A549 (cell line): ENCODE measurements at regions not wholly inside any gene's neighbourhood (a gene's known extent, or its start where the extent isn't known, plus 50 kb on each side); places are given as distances from the start of the nearest gene placed in this dataset.

ENCODE experiments used
- ATAC-seq, 2 experiments: fragments of 200-7000 bp in 1 of 2; fragments of >200 bp in 1 of 2; cut with Nextera tagmentation in 1 of 2; cut with Tn5 transposase in 1 of 2; 3 replicates each; pipeline versions ENCODE4 v1.8.0 to v1.9.1; 2018 to 2020; ENCODE audit warnings: mild to moderate bottlenecking in 1 of 2, moderate library complexity in 1 of 2
- CTCF ChIA-PET: fragments of 300-600 bp; sonication (Branson Sonifier 250); formaldehyde crosslinking; extraction: SDS; loops from one replicate; lab custom pipeline; 2021; ENCODE audit warnings: antibody characterized with exemption, inconsistent platforms; lab: Yijun Ruan, JAX
- POLR2A ChIA-PET: fragments of 350-600 bp; formaldehyde crosslinking; extraction: SDS; loops from one replicate; lab custom pipeline; 2021; ENCODE audit warnings: antibody characterized with exemption, inconsistent platforms; lab: Yijun Ruan, JAX
- DNase-seq, 2 experiments: peaks; one replicate each; pipeline versions ENCODE4 v3.0.0 to v3.0.0-alpha.2; 2011 to 2016; ENCODE audit warnings: low read depth in 1 of 2, low spot score in 1 of 2
- FAIRE-seq: peaks from 2 replicates; lab custom pipeline; 2011; peaks lifted over from hg19 to GRCh38; lab: Jason Lieb, UNC
- H3K27ac ChIP-seq, 2 experiments: fragments of >200 bp; sonication (Bioruptor Twin); formaldehyde crosslinking; 3 replicates each; pipeline ENCODE4 v1.5.1; 2016 to 2017
- H3K4me1 ChIP-seq: fragments of >200 bp; sonication (Bioruptor Twin); formaldehyde crosslinking; 3 replicates; pipeline ENCODE4 v1.6.1; 2016
- H3K4me2 ChIP-seq: fragments of >200 bp; sonication (Bioruptor Twin); formaldehyde crosslinking; 3 replicates; pipeline ENCODE4 v1.6.1; 2016
- H3K4me3 ChIP-seq: fragments of >200 bp; sonication (Bioruptor Twin); formaldehyde crosslinking; 3 replicates; pipeline ENCODE4 v1.5.1; 2016
- H3K9me3 ChIP-seq: fragments of >200 bp; sonication (Bioruptor Twin); formaldehyde crosslinking; 3 replicates; pipeline ENCODE4 v1.6.1; 2016
- CBX8 ChIP-seq: fragments of 200-600 bp; sonication (generic); IDR thresholded peaks from 2 replicates; pipeline ENCODE4 v1.6.1; 2016
- CHD2 ChIP-seq: fragments of 150-350 bp; IDR thresholded peaks from 2 replicates; pipeline ENCODE4 v1.6.1; 2014; ENCODE audit warnings: low read length; ENCODE audit not compliant: partially characterized antibody
- CHD4 ChIP-seq: fragments of 200-600 bp; sonication (generic); IDR thresholded peaks from 2 replicates; pipeline ENCODE4 v1.6.1; 2016; ENCODE audit warnings: antibody characterized with exemption, mild to moderate bottlenecking, borderline replicate concordance
- CTCF ChIP-seq: fragments of >200 bp; sonication (Bioruptor Twin); formaldehyde crosslinking; IDR thresholded peaks from 3 replicates; pipeline ENCODE4 v1.5.1; 2016
- EP300 ChIP-seq, 2 experiments: fragments of >200 bp; sonication (Bioruptor Twin); formaldehyde crosslinking; IDR thresholded peaks; 2 replicates in 1 of 2; 3 replicates in 1 of 2; pipeline ENCODE4 v1.6.1; 2016 to 2017
- GATA3 ChIP-seq: IDR thresholded peaks from 2 replicates; pipeline ENCODE4 v1.6.1; 2012; ENCODE audit warnings: borderline replicate concordance
- HDAC2 ChIP-seq: fragments of 200-600 bp; sonication (generic); IDR thresholded peaks from 2 replicates; pipeline ENCODE4 v1.6.1; 2016
- HOXB13 ChIP-seq: fragments of 250-450 bp; sonication (Bioruptor Pico); IDR thresholded peaks from 2 replicates; pipeline ENCODE4 v1.5.0; 2020; ENCODE audit warnings: low read depth, mild to moderate bottlenecking, moderate library complexity
- JUN ChIP-seq, 2 experiments: fragments of >200 bp; sonication (Bioruptor Twin); formaldehyde crosslinking; IDR thresholded peaks; 2 replicates in 1 of 2; 3 replicates in 1 of 2; pipeline ENCODE4 v1.6.1; 2016 to 2017
- JUNB ChIP-seq: fragments of >200 bp; sonication (Bioruptor Twin); formaldehyde crosslinking; IDR thresholded peaks from 2 replicates; pipeline ENCODE4 v1.6.1; 2016
- MAFK ChIP-seq: fragments of 450-650 bp; IDR thresholded peaks from 2 replicates; pipeline ENCODE4 v1.6.1; 2014; ENCODE audit not compliant: partially characterized antibody
- MYC ChIP-seq: IDR thresholded peaks from 2 replicates; pipeline ENCODE4 v1.6.1; 2012; ENCODE audit warnings: mild to moderate bottlenecking, inconsistent platforms, low read length, improper control_type of control experiment, borderline replicate concordance
- NPAS2 ChIP-seq: fragments of 250-450 bp; sonication (Bioruptor Pico); IDR thresholded peaks from 2 replicates; pipeline ENCODE4 v1.8.0; 2022; ENCODE audit warnings: mild to moderate bottlenecking, moderate library complexity, borderline replicate concordance
- RAD21 ChIP-seq, 2 experiments: fragments of >200 bp in 1 of 2; sonication (Bioruptor Twin) in 1 of 2; formaldehyde crosslinking in 1 of 2; IDR thresholded peaks in 1 of 2; conservative IDR thresholded peaks in 1 of 2; 2 replicates in 1 of 2; 3 replicates in 1 of 2; pipeline ENCODE4 v1.6.1; 2012 to 2018; ENCODE audit warnings: inconsistent platforms in 1 of 2
- REST ChIP-seq: fragments of 200-600 bp; sonication (generic); IDR thresholded peaks from 2 replicates; pipeline ENCODE4 v1.6.1; 2016; ENCODE audit warnings: antibody characterized with exemption, mild to moderate bottlenecking, moderate library complexity
- SMC3 ChIP-seq: fragments of >200 bp; sonication (Bioruptor Twin); formaldehyde crosslinking; IDR thresholded peaks from 3 replicates; pipeline ENCODE4 v1.6.1; 2018; ENCODE audit warnings: inconsistent platforms
- TFCP2L1 ChIP-seq: fragments of 250-450 bp; sonication (Bioruptor Pico); IDR thresholded peaks from 2 replicates; pipeline ENCODE4 v1.5.0; 2021; ENCODE audit warnings: mild to moderate bottlenecking
- ZC3H11A ChIP-seq: fragments of 450-650 bp; IDR thresholded peaks from 2 replicates; pipeline ENCODE4 v1.6.1; 2014; ENCODE audit warnings: antibody characterized with exemption, mild to moderate bottlenecking
- ZFP36 ChIP-seq: fragments of 450-650 bp; IDR thresholded peaks from 2 replicates; pipeline ENCODE4 v1.6.1; 2014; ENCODE audit warnings: borderline replicate concordance; ENCODE audit not compliant: partially characterized antibody
- ZNF302 ChIP-seq: fragments of 250-450 bp; sonication (Bioruptor Pico); IDR thresholded peaks from 2 replicates; pipeline ENCODE4 v1.9.0; 2021; ENCODE audit warnings: inconsistent platforms, mild to moderate bottlenecking, moderate library complexity
- WGBS: methylation state at CpG from one replicate; pipeline ENCODE4 v1.1.6; 2017; ENCODE audit errors: missing lambda C conversion rate; 5-methylcytosine and 5-hydroxymethylcytosine counted together
- TF ChIP-seq, protein P1 (sequence below): fragments of 150-350 bp; IDR thresholded peaks from 2 replicates; pipeline ENCODE4 v1.6.1; 2014; ENCODE audit warnings: low read depth, mild to moderate bottlenecking, low read length
- TF ChIP-seq, protein P2 (sequence below): IDR thresholded peaks from 2 replicates; pipeline ENCODE4 v1.6.1; 2012; ENCODE audit warnings: low read depth, borderline replicate concordance

GRCh38 chr13:85640727-85641126 is 158.5 kb downstream of the SLITRK6 start:
- Histone ChIP-seq H3K4me1 (no peaks in the 10 kb centered on the region), H3K9me3 (no peaks in the 10 kb centered on the region), H3K4me2 (no peak overlapping the region), H3K4me3 (no peak overlapping the region), H3K27ac (no peak overlapping the region)
- TF ChIP-seq JUN (IDR thresholded peaks at IDR 0.05), result no peak
- TF ChIP-seq, protein P1, sequence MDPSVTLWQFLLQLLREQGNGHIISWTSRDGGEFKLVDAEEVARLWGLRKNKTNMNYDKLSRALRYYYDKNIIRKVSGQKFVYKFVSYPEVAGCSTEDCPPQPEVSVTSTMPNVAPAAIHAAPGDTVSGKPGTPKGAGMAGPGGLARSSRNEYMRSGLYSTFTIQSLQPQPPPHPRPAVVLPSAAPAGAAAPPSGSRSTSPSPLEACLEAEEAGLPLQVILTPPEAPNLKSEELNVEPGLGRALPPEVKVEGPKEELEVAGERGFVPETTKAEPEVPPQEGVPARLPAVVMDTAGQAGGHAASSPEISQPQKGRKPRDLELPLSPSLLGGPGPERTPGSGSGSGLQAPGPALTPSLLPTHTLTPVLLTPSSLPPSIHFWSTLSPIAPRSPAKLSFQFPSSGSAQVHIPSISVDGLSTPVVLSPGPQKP, result no peak
- no peak for TF ChIP-seq MYC
- TF ChIP-seq CHD4, result no peak
- FAIRE-seq (no peak), ATAC-seq (no peak), DNase-seq (no peak)
- ChIA-PET POLR2A (no interaction called here), CTCF (no interaction called here)
- 74% methylated on average over 3 of the region's 3 CpGs for WGBS

DNA sequence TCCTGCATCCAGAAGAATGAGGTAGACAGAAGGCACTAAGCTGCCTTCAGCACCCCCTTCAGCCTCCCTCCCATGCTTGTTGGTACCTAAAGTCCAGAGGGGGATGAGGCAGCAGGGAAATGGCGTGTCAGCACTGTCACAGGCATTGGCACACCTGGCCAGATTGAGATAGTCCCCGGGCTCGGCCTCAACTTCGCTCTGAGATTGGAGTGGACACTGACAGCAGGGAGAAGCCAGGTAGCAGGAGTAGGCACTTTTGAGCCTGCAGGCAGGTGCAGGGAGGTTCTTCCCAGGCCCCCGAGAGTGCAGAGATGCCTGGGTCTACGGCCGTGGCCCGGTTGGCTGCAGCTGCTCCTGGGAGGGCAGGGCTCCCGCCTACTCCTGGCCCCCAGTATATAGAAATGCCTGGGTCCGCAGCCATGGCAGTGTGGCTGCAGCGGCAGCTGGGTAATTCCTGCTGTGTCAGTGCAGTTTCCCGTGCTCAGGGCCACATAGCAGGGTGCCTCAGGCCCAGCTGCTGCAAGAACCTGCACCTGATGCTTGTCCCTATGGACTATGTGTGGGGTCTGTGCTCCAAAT is 160.3 kb downstream of the SLITRK6 start:
- ATAC-seq (no peak), FAIRE-seq (no peak)
- POLR2A ChIA-PET, result no interaction called here
- Histone ChIP-seq H3K4me3 (no peak overlapping the region), H3K4me2 (no peak overlapping the region)
- WGBS, result no CpG with 5 or more reads among the region's 12 CpGs
- TF ChIP-seq, protein P2, sequence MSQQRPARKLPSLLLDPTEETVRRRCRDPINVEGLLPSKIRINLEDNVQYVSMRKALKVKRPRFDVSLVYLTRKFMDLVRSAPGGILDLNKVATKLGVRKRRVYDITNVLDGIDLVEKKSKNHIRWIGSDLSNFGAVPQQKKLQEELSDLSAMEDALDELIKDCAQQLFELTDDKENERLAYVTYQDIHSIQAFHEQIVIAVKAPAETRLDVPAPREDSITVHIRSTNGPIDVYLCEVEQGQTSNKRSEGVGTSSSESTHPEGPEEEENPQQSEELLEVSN, result no peak
- TF ChIP-seq ZFP36 (no peak), JUNB (no peak), CBX8 (no peak), NPAS2 (CRISPR knock-in tag) (no peak), REST (no peak), ZC3H11A (no peak), ZNF302 (CRISPR knock-in tag) (no peak), MAFK (no peak), CTCF (no peak), RAD21 (conservative IDR thresholded peaks at IDR 0.05 in 1 of 2, IDR thresholded peaks at IDR 0.05 in 1 of 2) (no peak), GATA3 (no peak), MYC (no peak), CHD2 (no peak), TFCP2L1 (CRISPR knock-in tag) (no peak), HDAC2 (no peak), EP300 (IDR thresholded peaks at IDR 0.05) (no peak), SMC3 (no peak), HOXB13 (CRISPR knock-in tag) (no peak)
- TF ChIP-seq, all 56 proteins: peak for 0
- no peak overlapping the region for H3K27ac ChIP-seq
- CTCF ChIA-PET, result no interaction called here
- no peaks in the 10 kb centered on the region for H3K4me1 ChIP-seq
- H3K9me3 ChIP-seq, result no peaks in the 10 kb centered on the region
- no peak for DNase-seq
